EL (cell line): ENCODE measurements at regions not wholly inside any gene's neighbourhood (a gene's known extent, or its start where the extent isn't known, plus 50 kb on each side); places are given as distances from the start of the nearest gene placed in this dataset.
"Not testable (repeated sequence)": the region's sequence is repeated elsewhere in the genome, so short reads cannot be mapped to it uniquely, and the experiment has no call there.

Source experiments
- DNase-seq: peaks from one replicate; pipeline ENCODE4 v3.0.0-alpha.2; 2016

GRCh38 chr3:137641879-137642704 is 122.0 kb upstream of the SOX14 start:
- no peak for DNase-seq

GRCh38 chr3:137642831-137643230 is 121.3 kb upstream of the SOX14 start:
- DNase-seq, result no peak

- DNase-seq, result no peak
These were observed 116.9 kb upstream of the SOX14 start for GRCh38 chr3:137647179-137647578.

- no peak for DNase-seq
These were observed 94.5 kb upstream of the SOX14 start for GRCh38 chr3:137669519-137670060.

- DNase-seq, result no peak
These were observed 76.8 kb upstream of the SOX14 start for GRCh38 chr3:137687181-137687879.

- DNase-seq, result peak; percentile 22
These were observed 71.2 kb upstream of the SOX14 start for GRCh38 chr3:137692803-137693431.

- DNase-seq, result no peak
These were observed 70.3 kb upstream of the SOX14 start for GRCh38 chr3:137693791-137694190.

DNA sequence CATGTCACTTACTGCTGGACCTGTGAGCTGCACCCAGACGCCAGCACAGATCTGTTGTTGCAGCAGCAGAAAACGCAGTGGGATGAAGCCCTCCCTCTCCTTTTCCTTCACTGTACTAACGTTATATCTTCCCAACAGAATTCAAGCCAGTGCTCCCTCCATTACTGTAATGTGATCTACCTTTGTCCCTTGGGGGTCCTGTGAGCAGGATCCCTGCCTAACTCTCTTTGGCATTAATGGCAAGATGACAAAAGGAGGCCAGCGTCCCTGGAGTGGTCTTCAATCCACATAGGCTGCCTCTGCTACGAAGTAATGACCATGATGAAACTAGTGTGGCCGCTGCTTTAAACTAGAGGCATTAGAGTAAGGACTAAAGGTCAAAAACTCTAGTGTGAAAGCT is 69.3 kb upstream of the SOX14 start:
- DNase-seq, result no peak

DNA sequence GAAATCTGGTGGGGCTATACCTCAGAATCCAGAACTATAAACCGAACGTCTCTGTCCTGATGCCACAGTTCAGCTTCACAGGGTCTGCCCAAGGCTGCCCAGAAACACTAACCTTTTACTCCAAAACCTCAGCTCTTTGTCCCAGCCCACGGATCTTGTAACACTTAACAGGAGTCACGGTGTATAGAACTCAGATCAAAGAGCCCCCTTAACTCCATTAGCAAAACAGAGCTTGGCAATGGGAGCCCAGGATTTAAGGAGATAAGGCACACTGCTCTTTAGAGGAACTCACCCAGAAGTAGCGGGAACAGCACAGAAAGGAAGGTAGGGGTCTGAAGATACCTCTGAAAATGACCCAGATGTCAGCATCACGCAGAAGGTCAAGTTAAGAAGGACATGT is 68.8 kb upstream of the SOX14 start:
- DNase-seq, result no peak

DNA sequence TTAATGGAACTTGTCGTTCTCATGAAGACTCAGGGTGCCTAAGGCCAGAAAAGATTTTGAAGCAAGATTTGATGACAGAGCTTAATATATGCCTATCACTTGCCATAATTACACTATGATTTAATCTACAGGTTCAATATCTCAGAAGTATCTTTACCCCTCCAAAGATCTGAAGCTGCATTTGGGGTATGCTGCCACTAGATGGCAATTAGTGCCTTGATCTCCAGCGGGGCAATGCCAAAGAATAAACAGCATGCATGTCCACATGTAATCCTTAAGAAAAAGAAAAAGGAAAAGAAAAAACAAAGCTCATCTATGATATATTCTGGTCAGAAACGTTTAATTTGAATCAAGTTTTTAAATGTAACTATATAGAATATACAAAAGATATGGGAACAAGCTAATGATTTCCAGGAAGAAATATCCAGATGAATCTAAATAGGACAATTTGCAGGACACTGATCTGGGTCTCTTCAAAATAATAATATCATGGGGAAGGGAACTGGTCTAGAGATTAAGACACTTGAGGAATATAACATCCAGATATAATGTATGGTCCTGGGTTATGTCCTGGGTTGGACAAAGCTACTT is 55.0 kb upstream of the SOX14 start:
- peak; percentile 1 for DNase-seq

GRCh38 chr3:137713965-137714364 is 50.1 kb upstream of the SOX14 start:
- not testable (repeated sequence) for DNase-seq
